ENCODE measurements at regions not wholly inside any gene's neighbourhood (a gene's known extent, or its start where the extent isn't known, plus 50 kb on each side); places are given as distances from the start of the nearest gene placed in this dataset.

- TF ChIP-seq CTCF (IDR thresholded peaks at IDR 0.05) (no peak), REST (IDR thresholded peaks at IDR 0.05; ENCODE audit: insufficient read depth in 1 of 2, low read depth in 2 of 2, low read length in 1 of 2) (no peak)
Observed at GRCh38 chr13:86581706-86582105, 782.5 kb upstream of the SLITRK6 start.
